Parathyroid adenoma (tissue), 2 donors: ENCODE measurements at regions not wholly inside any gene's neighbourhood (a gene's known extent, or its start where the extent isn't known, plus 50 kb on each side); places are given as distances from the start of the nearest gene placed in this dataset.

Experiments used
- H2AFZ ChIP-seq: fragments of 300-600 bp; sonication (generic); one replicate; pipeline ENCODE4 v1.7.0; 2017; ENCODE audit warnings: antibody characterized with exemption, mild to moderate bottlenecking
- H3K27ac ChIP-seq: fragments of 300-600 bp; sonication (generic); one replicate; pipeline ENCODE4 v1.7.0; 2017
- H3K27me3 ChIP-seq: fragments of 300-600 bp; sonication (generic); one replicate; pipeline ENCODE4 v1.7.0; 2017; ENCODE audit warnings: low read length; ENCODE audit not compliant: control insufficient read depth, insufficient read depth
- H3K36me3 ChIP-seq: fragments of 300-600 bp; sonication (generic); one replicate; pipeline ENCODE4 v1.7.0; 2017; ENCODE audit warnings: low read length; ENCODE audit not compliant: control insufficient read depth, insufficient read depth
- H3K4me1 ChIP-seq: fragments of 300-600 bp; sonication (generic); one replicate; pipeline ENCODE4 v1.7.0; 2017; ENCODE audit warnings: control low read depth
- H3K4me2 ChIP-seq: fragments of 300-600 bp; sonication (generic); one replicate; pipeline ENCODE4 v1.7.0; 2017; ENCODE audit warnings: low read length
- H3K4me3 ChIP-seq: fragments of 300-600 bp; sonication (generic); one replicate; pipeline ENCODE4 v1.7.0; 2017; ENCODE audit warnings: low read depth, low read length
- H3K79me2 ChIP-seq: fragments of 300-600 bp; sonication (generic); one replicate; pipeline ENCODE4 v1.7.0; 2017; ENCODE audit warnings: control low read depth
- H3K9ac ChIP-seq: fragments of 300-600 bp; sonication (generic); one replicate; pipeline ENCODE4 v1.7.0; 2017; ENCODE audit warnings: mild to moderate bottlenecking
- H3K9me3 ChIP-seq: fragments of 300-600 bp; sonication (generic); one replicate; pipeline ENCODE4 v1.7.0; 2017; ENCODE audit warnings: low read length; ENCODE audit not compliant: control insufficient read depth
- CTCF ChIP-seq: fragments of 300-600 bp; sonication (generic); IDR thresholded peaks from one replicate; pipeline ENCODE4 v1.7.0; 2017; ENCODE audit warnings: antibody characterized with exemption, mild to moderate bottlenecking
- donor health status: primary hyperparathyroidism.

- H3K36me3 ChIP-seq = no peaks in the 10 kb centered on the region
- H3K79me2 ChIP-seq = no peaks in the 10 kb centered on the region
- no peak overlapping the region for H3K27ac ChIP-seq
- no peak overlapping the region for H3K4me3 ChIP-seq
- no peaks in the 10 kb centered on the region for H3K27me3 ChIP-seq
- no peaks in the 10 kb centered on the region for H3K4me1 ChIP-seq
- H2AFZ ChIP-seq = no peak overlapping the region
- no peak overlapping the region for H3K4me2 ChIP-seq
- no peak overlapping the region for H3K9ac ChIP-seq
- TF ChIP-seq CTCF = no peak
- no peaks in the 10 kb centered on the region for H3K9me3 ChIP-seq
Observed at GRCh38 chrX:15988661-15989603, 134.3 kb upstream of the AP1S2 start.

GRCh38 chrX:15985937-15986336 lies 131.3 kb upstream of the AP1S2 start:
- Histone ChIP-seq H3K27me3 (no peaks in the 10 kb centered on the region), H3K79me2 (no peaks in the 10 kb centered on the region), H3K9ac (no peak overlapping the region), H3K9me3 (no peaks in the 10 kb centered on the region), H3K4me1 (no peaks in the 10 kb centered on the region), H3K36me3 (no peaks in the 10 kb centered on the region), H3K27ac (no peak overlapping the region), H3K4me3 (no peak overlapping the region), H3K4me2 (no peak overlapping the region), H2AFZ (no peak overlapping the region)
- no peak for TF ChIP-seq CTCF

GRCh38 chrX:15983034-15983433 lies 128.4 kb upstream of the AP1S2 start:
- Histone ChIP-seq H3K27me3 (no peaks in the 10 kb centered on the region), H3K4me2 (no peak overlapping the region), H3K9ac (no peak overlapping the region), H3K9me3 (no peaks in the 10 kb centered on the region), H3K4me3 (no peak overlapping the region), H2AFZ (no peak overlapping the region), H3K36me3 (no peaks in the 10 kb centered on the region), H3K79me2 (no peaks in the 10 kb centered on the region), H3K4me1 (no peaks in the 10 kb centered on the region), H3K27ac (no peak overlapping the region)
- TF ChIP-seq CTCF = no peak

- H3K27ac ChIP-seq = peak overlapping the region; percentile 9
- H3K4me1 ChIP-seq = no peaks in the 10 kb centered on the region
- no peak for TF ChIP-seq CTCF
- no peaks in the 10 kb centered on the region for H3K27me3 ChIP-seq
- H3K4me3 ChIP-seq = no peak overlapping the region
- no peaks in the 10 kb centered on the region for H3K9me3 ChIP-seq
- H2AFZ ChIP-seq = peak overlapping the region; percentile 22
- H3K79me2 ChIP-seq = no peaks in the 10 kb centered on the region
- H3K36me3 ChIP-seq = no peaks in the 10 kb centered on the region
- H3K9ac ChIP-seq = no peak overlapping the region
- peak overlapping the region; percentile 30 for H3K4me2 ChIP-seq
Observed at GRCh38 chrX:15977644-15978043, 123.0 kb upstream of the AP1S2 start.

- H3K4me1 ChIP-seq = no peaks in the 10 kb centered on the region
- TF ChIP-seq CTCF = no peak
Observed at GRCh38 chrX:15976396-15976795, 121.8 kb upstream of the AP1S2 start.

More at GRCh38 chrX:15976396-15976795, 121.8 kb upstream of the AP1S2 start:
- Histone ChIP-seq H3K9me3 (no peaks in the 10 kb centered on the region), H3K4me3 (no peak overlapping the region), H3K9ac (no peak overlapping the region), H3K36me3 (no peaks in the 10 kb centered on the region), H2AFZ (no peak overlapping the region), H3K4me2 (no peak overlapping the region), H3K79me2 (no peaks in the 10 kb centered on the region), H3K27ac (no peak overlapping the region), H3K27me3 (no peaks in the 10 kb centered on the region)
